GM12878 (cell line): ENCODE measurements at regions not wholly inside any gene's neighbourhood (a gene's known extent, or its start where the extent isn't known, plus 50 kb on each side); places are given as distances from the start of the nearest gene placed in this dataset.

ENCODE experiments used
- ATAC-seq: fragments of 200-7000 bp; cut with Tn5 transposase; 3 replicates; pipeline ENCODE4 v1.9.1; 2020; ENCODE audit warnings: mild to moderate bottlenecking, moderate library complexity
- BruUV-seq: library from RNA; stranded (reverse); fragments of 400-500 nt; replicated peaks from 2 replicates; lab custom pipeline; 2021; lab: Mats Ljungman, UMichigan
- CTCF ChIA-PET: fragments of 300-600 bp; sonication (Branson Sonifier 250); formaldehyde crosslinking; extraction: SDS; loops from one replicate; lab custom pipeline; 2021; ENCODE audit warnings: inconsistent platforms; lab: Yijun Ruan, JAX
- POLR2A ChIA-PET: fragments of 350-600 bp; formaldehyde crosslinking; extraction: SDS; loops from one replicate; lab custom pipeline; 2021; ENCODE audit warnings: inconsistent platforms; lab: Charles Lee
- RAD21 ChIA-PET: fragments of 300-600 bp; sonication (Branson Sonifier 250); formaldehyde crosslinking; loops from one replicate; lab custom pipeline; 2023; ENCODE audit warnings: antibody characterized with exemption; ENCODE audit not compliant: unreplicated experiment; lab: Charles Lee
- SMC1A ChIA-PET: fragments of 300-600 bp; sonication (Branson Sonifier 250); formaldehyde crosslinking; loops from one replicate; lab custom pipeline; 2023; ENCODE audit not compliant: unreplicated experiment, uncharacterized antibody; lab: Charles Lee
- DNase-seq: peaks from one replicate; pipeline ENCODE4 v3.0.0-alpha.2; 2011; ENCODE audit warnings: low read depth, low spot score
- FAIRE-seq: peaks from 3 replicates; lab custom pipeline; 2011; peaks lifted over from hg19 to GRCh38; lab: Jason Lieb, UNC
- H2AFZ ChIP-seq: 2 replicates; pipeline ENCODE4 v1.6.0; 2011; ENCODE audit warnings: low read depth, low read length, control low read depth; ENCODE audit not compliant: control insufficient read depth
- H3K27ac ChIP-seq: 2 replicates; pipeline ENCODE4 v1.5.1; 2011; ENCODE audit warnings: control low read depth; ENCODE audit not compliant: control insufficient read depth, insufficient read depth
- H3K27me3 ChIP-seq, 2 experiments: replicated peaks in 1 of 2; 2 replicates each; pipeline versions ENCODE4 v1.6.0 to v1.6.1; 2011; ENCODE audit warnings: low read length in 1 of 2; ENCODE audit not compliant: control insufficient read depth in 2 of 2, insufficient read depth in 2 of 2
- H3K36me3 ChIP-seq, 2 experiments: 2 replicates each; pipeline ENCODE4 v1.5.1; 2011; ENCODE audit warnings: low read length in 1 of 2; ENCODE audit not compliant: control insufficient read depth in 2 of 2, insufficient read depth in 2 of 2
- H3K4me1 ChIP-seq: 2 replicates; pipeline ENCODE4 v1.6.1; 2011; ENCODE audit warnings: mild to moderate bottlenecking, low read length, moderate library complexity, mixed read lengths; ENCODE audit not compliant: control insufficient read depth, insufficient read depth
- H3K4me2 ChIP-seq: 2 replicates; pipeline ENCODE4 v1.6.0; 2011; ENCODE audit warnings: control low read depth; ENCODE audit not compliant: control insufficient read depth, insufficient read depth
- H3K4me3 ChIP-seq: fragments of 200-600 bp; sonication (generic); 2 replicates; pipeline ENCODE4 v1.5.1; 2016
- H3K79me2 ChIP-seq: 2 replicates; pipeline ENCODE4 v1.6.0; 2011; ENCODE audit warnings: low read length; ENCODE audit not compliant: control insufficient read depth, insufficient read depth
- H3K9ac ChIP-seq: 2 replicates; pipeline ENCODE4 v1.8.0; 2011; ENCODE audit warnings: low read length, control low read depth, mixed read lengths; ENCODE audit not compliant: control insufficient read depth, insufficient read depth
- H3K9me3 ChIP-seq: replicated peaks from 3 replicates; pipeline ENCODE4 v1.5.1; 2011; ENCODE audit warnings: mild to moderate bottlenecking, low read length; ENCODE audit not compliant: control insufficient read depth, insufficient read depth
- H4K20me1 ChIP-seq: 2 replicates; pipeline ENCODE4 v1.6.0; 2011; ENCODE audit not compliant: control insufficient read depth, insufficient read depth
- BHLHE40 ChIP-seq, 2 experiments: fragments of 450-650 bp in 1 of 2; IDR thresholded peaks; 2 replicates each; pipeline ENCODE4 v1.6.1; 2011 to 2017; ENCODE audit warnings: low read depth in 2 of 2, borderline replicate concordance in 1 of 2, improper control_type of control experiment in 1 of 2, low read length in 1 of 2, mild to moderate bottlenecking in 1 of 2
- CBFB ChIP-seq: IDR thresholded peaks from 2 replicates; pipeline ENCODE4 v1.6.1; 2016; ENCODE audit warnings: antibody characterized with exemption, low read depth
- CREM ChIP-seq: IDR thresholded peaks from 2 replicates; pipeline ENCODE4 v1.6.1; 2014; ENCODE audit warnings: antibody characterized with exemption, low read depth
- IKZF1 ChIP-seq: fragments of 450-650 bp; conservative IDR thresholded peaks from 2 replicates; pipeline ENCODE4 v1.6.1; 2017; ENCODE audit warnings: antibody characterized with exemption, mild to moderate bottlenecking
- IKZF2 ChIP-seq, 2 experiments: fragments of 450-650 bp; IDR thresholded peaks; 2 replicates each; pipeline ENCODE4 v1.6.1; 2017; ENCODE audit warnings: mild to moderate bottlenecking in 2 of 2, moderate library complexity in 2 of 2
- KLF5 ChIP-seq: fragments of 450-650 bp; IDR thresholded peaks from 2 replicates; pipeline ENCODE4 v1.6.1; 2014; ENCODE audit warnings: mild to moderate bottlenecking; ENCODE audit not compliant: partially characterized antibody
- MTA2 ChIP-seq: fragments of 450-650 bp; IDR thresholded peaks from 2 replicates; pipeline ENCODE4 v1.6.1; 2016; ENCODE audit warnings: low read depth, mild to moderate bottlenecking, moderate library complexity
- NFXL1 ChIP-seq: fragments of 450-650 bp; IDR thresholded peaks from 2 replicates; pipeline ENCODE4 v1.6.1; 2017; ENCODE audit warnings: antibody characterized with exemption, mild to moderate bottlenecking, borderline replicate concordance
- PAX8 ChIP-seq: fragments of 450-650 bp; IDR thresholded peaks from 2 replicates; pipeline ENCODE4 v1.6.1; 2017; ENCODE audit warnings: mild to moderate bottlenecking, moderate library complexity
- RUNX3 ChIP-seq: IDR thresholded peaks from 2 replicates; pipeline ENCODE4 v1.6.1; 2012; ENCODE audit warnings: low read length, inconsistent platforms
- ZSCAN29 ChIP-seq: fragments of 450-650 bp; IDR thresholded peaks from 2 replicates; pipeline ENCODE4 v1.6.1; 2017; ENCODE audit warnings: mild to moderate bottlenecking, moderate library complexity
- WGBS: methylation state at CpG from one replicate; pipeline ENCODE4 v1.1.6; 2016; ENCODE audit warnings: low lambda C conversion rate; ENCODE audit not compliant: insufficient replicate concordance, insufficient coverage; ENCODE audit errors: missing lambda C conversion rate; 5-methylcytosine and 5-hydroxymethylcytosine counted together
- in situ Hi-C: fragments of 300-500 bp; cut with MboI; formaldehyde crosslinking; loops from 9 replicates; pipeline ENCODE4 v1.14.3; 2018; ENCODE audit warnings: mixed read lengths
- intact Hi-C: fragments of 100-400 bp; cut with micrococcal nuclease; formaldehyde crosslinking; loops from one replicate; pipeline ENCODE4 v1.14.2; 2022; ENCODE audit not compliant: unreplicated experiment
- TF ChIP-seq, protein P1 (sequence below): fragments of 450-650 bp; IDR thresholded peaks from 2 replicates; pipeline ENCODE4 v1.6.1; 2017; ENCODE audit warnings: mild to moderate bottlenecking, moderate library complexity
- TF ChIP-seq, protein P2 (sequence below): IDR thresholded peaks from 2 replicates; pipeline ENCODE4 v1.6.1; 2012; ENCODE audit warnings: low read length, inconsistent platforms
- TF ChIP-seq, protein P3 (sequence below): fragments of 450-650 bp; IDR thresholded peaks from 2 replicates; pipeline ENCODE4 v1.6.1; 2017; ENCODE audit warnings: low read depth, mild to moderate bottlenecking, moderate library complexity
- TF ChIP-seq, protein P4 (sequence below): fragments of 450-650 bp; IDR thresholded peaks from 2 replicates; pipeline ENCODE4 v1.6.1; 2018; ENCODE audit warnings: mild to moderate bottlenecking, low read depth, moderate library complexity; ENCODE audit not compliant: partially characterized antibody

DNA sequence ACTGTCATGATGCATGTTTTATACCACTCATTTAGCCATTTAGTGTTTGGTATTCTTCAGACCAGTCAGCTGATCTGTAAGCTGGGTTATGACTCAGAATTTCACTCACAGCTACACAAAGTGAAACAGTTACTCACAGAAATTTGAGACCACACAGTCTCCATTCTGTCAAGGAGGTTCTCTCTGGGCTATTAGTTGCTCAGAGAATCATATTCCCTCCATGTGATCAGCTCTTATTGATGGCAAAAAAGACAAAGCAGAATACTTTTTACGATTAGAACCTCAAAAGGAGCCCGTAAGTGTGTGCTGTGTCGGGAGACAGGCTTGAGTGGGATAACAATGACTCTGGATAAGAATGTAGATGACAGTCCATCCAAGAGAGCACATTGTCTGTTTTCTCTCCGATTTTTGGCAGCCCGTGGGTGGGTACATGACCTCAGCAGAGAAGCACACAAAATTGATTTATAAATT is 277.6 kb upstream of the SORCS1 start:
- Histone ChIP-seq H3K27ac (no peak overlapping the region), H3K4me2 (peak overlapping the region; percentile 63; the same call in 1 of the 2 replicates), H3K9ac (no peak overlapping the region), H3K4me1 (peaks cover 19% of the 10 kb centered on the region; the same call in 1 of the 2 replicates), H3K9me3 (no peaks in the 10 kb centered on the region), H4K20me1 (no peaks in the 10 kb centered on the region), H2AFZ (peak overlapping the region; percentile 69), H3K27me3 (no peaks in the 10 kb centered on the region), H3K36me3 (no peaks in the 10 kb centered on the region), H3K4me3 (no peak overlapping the region), H3K79me2 (no peaks in the 10 kb centered on the region)
- peak; percentile 68 for DNase-seq
- ChIA-PET POLR2A (no interaction called here), RAD21 (interaction anchor here (0.6 to 4.4 kb wide), 12 partner anchors 8 to 762 kb away, joined by 3 to 46 read pairs (median 6); no protein-coding TSS in a partner anchor), SMC1A (interaction anchor here (0.7 to 5.0 kb wide), 11 partner anchors 7 to 214 kb away, joined by 3 to 51 read pairs (median 26); no protein-coding TSS in a partner anchor), CTCF (interaction anchor here (1.0 to 4.5 kb wide), 5 partner anchors 11 to 371 kb away, joined by 5 to 26 read pairs (median 15); no protein-coding TSS in a partner anchor)
- FAIRE-seq: peak; percentile 91
- BruUV-seq: no TSS peak
- intact Hi-C loops (no loop called here), in situ Hi-C loops (no loop called here)
- 0% methylated on average over 5 of the region's 5 CpGs for WGBS
- peak; percentile 96 for ATAC-seq
- TF ChIP-seq CBFB: no peak
- peak; percentile 66 for TF ChIP-seq CREM
- TF ChIP-seq, protein P1, sequence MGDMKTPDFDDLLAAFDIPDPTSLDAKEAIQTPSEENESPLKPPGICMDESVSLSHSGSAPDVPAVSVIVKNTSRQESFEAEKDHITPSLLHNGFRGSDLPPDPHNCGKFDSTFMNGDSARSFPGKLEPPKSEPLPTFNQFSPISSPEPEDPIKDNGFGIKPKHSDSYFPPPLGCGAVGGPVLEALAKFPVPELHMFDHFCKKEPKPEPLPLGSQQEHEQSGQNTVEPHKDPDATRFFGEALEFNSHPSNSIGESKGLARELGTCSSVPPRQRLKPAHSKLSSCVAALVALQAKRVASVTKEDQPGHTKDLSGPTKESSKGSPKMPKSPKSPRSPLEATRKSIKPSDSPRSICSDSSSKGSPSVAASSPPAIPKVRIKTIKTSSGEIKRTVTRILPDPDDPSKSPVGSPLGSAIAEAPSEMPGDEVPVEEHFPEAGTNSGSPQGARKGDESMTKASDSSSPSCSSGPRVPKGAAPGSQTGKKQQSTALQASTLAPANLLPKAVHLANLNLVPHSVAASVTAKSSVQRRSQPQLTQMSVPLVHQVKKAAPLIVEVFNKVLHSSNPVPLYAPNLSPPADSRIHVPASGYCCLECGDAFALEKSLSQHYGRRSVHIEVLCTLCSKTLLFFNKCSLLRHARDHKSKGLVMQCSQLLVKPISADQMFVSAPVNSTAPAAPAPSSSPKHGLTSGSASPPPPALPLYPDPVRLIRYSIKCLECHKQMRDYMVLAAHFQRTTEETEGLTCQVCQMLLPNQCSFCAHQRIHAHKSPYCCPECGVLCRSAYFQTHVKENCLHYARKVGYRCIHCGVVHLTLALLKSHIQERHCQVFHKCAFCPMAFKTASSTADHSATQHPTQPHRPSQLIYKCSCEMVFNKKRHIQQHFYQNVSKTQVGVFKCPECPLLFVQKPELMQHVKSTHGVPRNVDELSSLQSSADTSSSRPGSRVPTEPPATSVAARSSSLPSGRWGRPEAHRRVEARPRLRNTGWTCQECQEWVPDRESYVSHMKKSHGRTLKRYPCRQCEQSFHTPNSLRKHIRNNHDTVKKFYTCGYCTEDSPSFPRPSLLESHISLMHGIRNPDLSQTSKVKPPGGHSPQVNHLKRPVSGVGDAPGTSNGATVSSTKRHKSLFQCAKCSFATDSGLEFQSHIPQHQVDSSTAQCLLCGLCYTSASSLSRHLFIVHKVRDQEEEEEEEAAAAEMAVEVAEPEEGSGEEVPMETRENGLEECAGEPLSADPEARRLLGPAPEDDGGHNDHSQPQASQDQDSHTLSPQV: no peak
- TF ChIP-seq BHLHE40 (IDR thresholded peaks at IDR 0.05; ENCODE audit: borderline replicate concordance in 1 of 2, low read depth in 2 of 2, low read length in 1 of 2): peak; percentile 75 to 76
- TF ChIP-seq NFXL1: no peak
- TF ChIP-seq KLF5: peak; percentile 45
- TF ChIP-seq ZSCAN29: no peak
- peak; percentile 57 to 72; a peak in 2 of 4 replicates for TF ChIP-seq IKZF2 (IDR thresholded peaks at IDR 0.05)
- TF ChIP-seq IKZF1: peak; percentile 57
- TF ChIP-seq, protein P2, sequence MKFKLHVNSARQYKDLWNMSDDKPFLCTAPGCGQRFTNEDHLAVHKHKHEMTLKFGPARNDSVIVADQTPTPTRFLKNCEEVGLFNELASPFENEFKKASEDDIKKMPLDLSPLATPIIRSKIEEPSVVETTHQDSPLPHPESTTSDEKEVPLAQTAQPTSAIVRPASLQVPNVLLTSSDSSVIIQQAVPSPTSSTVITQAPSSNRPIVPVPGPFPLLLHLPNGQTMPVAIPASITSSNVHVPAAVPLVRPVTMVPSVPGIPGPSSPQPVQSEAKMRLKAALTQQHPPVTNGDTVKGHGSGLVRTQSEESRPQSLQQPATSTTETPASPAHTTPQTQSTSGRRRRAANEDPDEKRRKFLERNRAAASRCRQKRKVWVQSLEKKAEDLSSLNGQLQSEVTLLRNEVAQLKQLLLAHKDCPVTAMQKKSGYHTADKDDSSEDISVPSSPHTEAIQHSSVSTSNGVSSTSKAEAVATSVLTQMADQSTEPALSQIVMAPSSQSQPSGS: peak; percentile 76
- peak; percentile 88 for TF ChIP-seq MTA2
- TF ChIP-seq, protein P3, sequence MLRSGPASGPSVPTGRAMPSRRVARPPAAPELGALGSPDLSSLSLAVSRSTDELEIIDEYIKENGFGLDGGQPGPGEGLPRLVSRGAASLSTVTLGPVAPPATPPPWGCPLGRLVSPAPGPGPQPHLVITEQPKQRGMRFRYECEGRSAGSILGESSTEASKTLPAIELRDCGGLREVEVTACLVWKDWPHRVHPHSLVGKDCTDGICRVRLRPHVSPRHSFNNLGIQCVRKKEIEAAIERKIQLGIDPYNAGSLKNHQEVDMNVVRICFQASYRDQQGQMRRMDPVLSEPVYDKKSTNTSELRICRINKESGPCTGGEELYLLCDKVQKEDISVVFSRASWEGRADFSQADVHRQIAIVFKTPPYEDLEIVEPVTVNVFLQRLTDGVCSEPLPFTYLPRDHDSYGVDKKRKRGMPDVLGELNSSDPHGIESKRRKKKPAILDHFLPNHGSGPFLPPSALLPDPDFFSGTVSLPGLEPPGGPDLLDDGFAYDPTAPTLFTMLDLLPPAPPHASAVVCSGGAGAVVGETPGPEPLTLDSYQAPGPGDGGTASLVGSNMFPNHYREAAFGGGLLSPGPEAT: peak; percentile 76; the same call in 1 of the 2 replicates
- TF ChIP-seq, protein P4, sequence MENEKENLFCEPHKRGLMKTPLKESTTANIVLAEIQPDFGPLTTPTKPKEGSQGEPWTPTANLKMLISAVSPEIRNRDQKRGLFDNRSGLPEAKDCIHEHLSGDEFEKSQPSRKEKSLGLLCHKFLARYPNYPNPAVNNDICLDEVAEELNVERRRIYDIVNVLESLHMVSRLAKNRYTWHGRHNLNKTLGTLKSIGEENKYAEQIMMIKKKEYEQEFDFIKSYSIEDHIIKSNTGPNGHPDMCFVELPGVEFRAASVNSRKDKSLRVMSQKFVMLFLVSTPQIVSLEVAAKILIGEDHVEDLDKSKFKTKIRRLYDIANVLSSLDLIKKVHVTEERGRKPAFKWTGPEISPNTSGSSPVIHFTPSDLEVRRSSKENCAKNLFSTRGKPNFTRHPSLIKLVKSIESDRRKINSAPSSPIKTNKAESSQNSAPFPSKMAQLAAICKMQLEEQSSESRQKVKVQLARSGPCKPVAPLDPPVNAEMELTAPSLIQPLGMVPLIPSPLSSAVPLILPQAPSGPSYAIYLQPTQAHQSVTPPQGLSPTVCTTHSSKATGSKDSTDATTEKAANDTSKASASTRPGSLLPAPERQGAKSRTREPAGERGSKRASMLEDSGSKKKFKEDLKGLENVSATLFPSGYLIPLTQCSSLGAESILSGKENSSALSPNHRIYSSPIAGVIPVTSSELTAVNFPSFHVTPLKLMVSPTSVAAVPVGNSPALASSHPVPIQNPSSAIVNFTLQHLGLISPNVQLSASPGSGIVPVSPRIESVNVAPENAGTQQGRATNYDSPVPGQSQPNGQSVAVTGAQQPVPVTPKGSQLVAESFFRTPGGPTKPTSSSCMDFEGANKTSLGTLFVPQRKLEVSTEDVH: no peak
- TF ChIP-seq PAX8: no peak
- peak; percentile 77 for TF ChIP-seq RUNX3
